ENCODE measurements at regions not wholly inside any gene's neighbourhood (a gene's known extent, or its start where the extent isn't known, plus 50 kb on each side); places are given as distances from the start of the nearest gene placed in this dataset.

GRCh38 chr20:51262240-51262639, 239.3 kb upstream of the KCNG1 start:
- Histone ChIP-seq H2AFZ (ENCODE audit: low read length) (no peak overlapping the region), H3K79me2 (ENCODE audit: insufficient read depth, low read length) (no peaks in the 10 kb centered on the region), H3K27me3 (ENCODE audit: insufficient read depth, low read length) (peaks cover 12% of the 10 kb centered on the region), H3K27ac (ENCODE audit: low read depth, low read length) (no peak overlapping the region), H3K4me2 (ENCODE audit: insufficient read depth, low read length) (no peak overlapping the region), H3K9me3 (ENCODE audit: low read depth, low read length) (no peaks in the 10 kb centered on the region), H3K4me3 (ENCODE audit: insufficient read depth, low read length) (no peak overlapping the region), H3K36me3 (ENCODE audit: insufficient read depth, low read length) (no peaks in the 10 kb centered on the region), H4K20me1 (ENCODE audit: insufficient read depth, low read length) (no peaks in the 10 kb centered on the region), H3K4me1 (ENCODE audit: insufficient read depth, low read length) (no peaks in the 10 kb centered on the region)
- TF ChIP-seq CTCF (IDR thresholded peaks at IDR 0.05; ENCODE audit: extremely low read depth, low read depth, low read length) = no peak
- no peak for DNase-seq (ENCODE audit: insufficient read length, low spot score, missing footprints)

GRCh38 chr20:51259455-51259854, 236.5 kb upstream of the KCNG1 start:
- Histone ChIP-seq H3K4me1 (ENCODE audit: insufficient read depth, low read length) (no peaks in the 10 kb centered on the region), H3K4me3 (ENCODE audit: insufficient read depth, low read length) (no peak overlapping the region), H3K9me3 (ENCODE audit: low read depth, low read length) (no peaks in the 10 kb centered on the region), H3K27ac (ENCODE audit: low read depth, low read length) (no peak overlapping the region), H3K4me2 (ENCODE audit: insufficient read depth, low read length) (no peak overlapping the region), H3K36me3 (ENCODE audit: insufficient read depth, low read length) (no peaks in the 10 kb centered on the region), H3K79me2 (ENCODE audit: insufficient read depth, low read length) (no peaks in the 10 kb centered on the region), H4K20me1 (ENCODE audit: insufficient read depth, low read length) (no peaks in the 10 kb centered on the region), H2AFZ (ENCODE audit: low read length) (no peak overlapping the region), H3K27me3 (ENCODE audit: insufficient read depth, low read length) (peaks cover 32% of the 10 kb centered on the region)
- no peak for TF ChIP-seq CTCF (IDR thresholded peaks at IDR 0.05; ENCODE audit: extremely low read depth, low read depth, low read length)
- DNase-seq (ENCODE audit: insufficient read length, low spot score, missing footprints) = no peak

- Histone ChIP-seq H3K27ac (ENCODE audit: low read depth, low read length) (no peak overlapping the region), H3K36me3 (ENCODE audit: insufficient read depth, low read length) (no peaks in the 10 kb centered on the region), H3K79me2 (ENCODE audit: insufficient read depth, low read length) (no peaks in the 10 kb centered on the region), H4K20me1 (ENCODE audit: insufficient read depth, low read length) (no peaks in the 10 kb centered on the region), H3K27me3 (ENCODE audit: insufficient read depth, low read length) (peaks cover 39% of the 10 kb centered on the region), H3K4me3 (ENCODE audit: insufficient read depth, low read length) (no peak overlapping the region), H3K4me1 (ENCODE audit: insufficient read depth, low read length) (no peaks in the 10 kb centered on the region), H2AFZ (ENCODE audit: low read length) (no peak overlapping the region), H3K9me3 (ENCODE audit: low read depth, low read length) (no peaks in the 10 kb centered on the region), H3K4me2 (ENCODE audit: insufficient read depth, low read length) (no peak overlapping the region)
- no peak for DNase-seq (ENCODE audit: insufficient read length, low spot score, missing footprints)
- no peak for TF ChIP-seq CTCF (IDR thresholded peaks at IDR 0.05; ENCODE audit: extremely low read depth, low read depth, low read length)
Measured at GRCh38 chr20:51258582-51259165, 235.8 kb upstream of the KCNG1 start.

- Histone ChIP-seq H3K36me3 (ENCODE audit: insufficient read depth, low read length) (no peaks in the 10 kb centered on the region), H3K4me1 (ENCODE audit: insufficient read depth, low read length) (no peaks in the 10 kb centered on the region), H3K79me2 (ENCODE audit: insufficient read depth, low read length) (no peaks in the 10 kb centered on the region), H3K4me3 (ENCODE audit: insufficient read depth, low read length) (no peak overlapping the region), H3K4me2 (ENCODE audit: insufficient read depth, low read length) (no peak overlapping the region), H4K20me1 (ENCODE audit: insufficient read depth, low read length) (no peaks in the 10 kb centered on the region), H3K9me3 (ENCODE audit: low read depth, low read length) (no peaks in the 10 kb centered on the region), H3K27me3 (ENCODE audit: insufficient read depth, low read length) (peaks cover 46% of the 10 kb centered on the region), H2AFZ (ENCODE audit: low read length) (no peak overlapping the region), H3K27ac (ENCODE audit: low read depth, low read length) (no peak overlapping the region)
- DNase-seq (ENCODE audit: insufficient read length, low spot score, missing footprints) = no peak
- no peak for TF ChIP-seq CTCF (IDR thresholded peaks at IDR 0.05; ENCODE audit: extremely low read depth, low read depth, low read length)
Measured at GRCh38 chr20:51255417-51255816, 232.5 kb upstream of the KCNG1 start.

Data from osteoblast (primary cell).